SU-DHL-6 (cell line): ENCODE measurements at regions not wholly inside any gene's neighbourhood (a gene's known extent, or its start where the extent isn't known, plus 50 kb on each side); places are given as distances from the start of the nearest gene placed in this dataset.

Experiments used
- CTCF ChIP-seq: fragments of 200-600 bp; sonication (generic); IDR thresholded peaks from one replicate; pipeline ENCODE4 v1.5.1; 2017; ENCODE audit warnings: antibody characterized with exemption, mild to moderate bottlenecking, low read length, moderate library complexity; ENCODE audit not compliant: insufficient read depth, poor library complexity, severe bottlenecking
- EZH2phosphoT487 ChIP-seq: fragments of 200-600 bp; sonication (generic), shearing (Covaris generic); conservative IDR thresholded peaks from 2 replicates; pipeline ENCODE4 v1.6.1; 2018; ENCODE audit warnings: mild to moderate bottlenecking, antibody characterized with exemption, low read length, moderate library complexity, mixed read lengths

DNA sequence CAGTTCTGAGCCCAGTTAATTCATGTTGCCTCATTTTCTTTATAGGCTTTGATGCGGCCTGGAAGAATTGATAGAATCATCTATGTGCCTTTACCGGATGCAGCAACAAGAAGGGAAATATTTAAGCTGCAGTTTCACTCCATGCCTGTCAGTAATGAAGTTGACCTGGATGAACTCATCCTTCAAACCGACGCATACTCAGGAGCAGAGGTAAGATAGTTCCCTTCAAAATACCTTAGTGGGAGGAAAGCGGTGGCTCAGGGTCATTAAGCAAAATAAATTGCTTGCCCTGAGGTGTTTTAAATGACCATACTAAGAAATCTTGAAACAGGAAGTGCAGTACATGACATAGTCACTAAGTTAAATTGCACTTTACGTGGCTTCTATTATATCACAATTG is 140.6 kb upstream of the SPRY1 start:
- TF ChIP-seq CTCF (no peak), EZH2phosphoT487 (no peak)
